HG02970 (cell line): ENCODE measurements at regions not wholly inside any gene's neighbourhood (a gene's known extent, or its start where the extent isn't known, plus 50 kb on each side); places are given as distances from the start of the nearest gene placed in this dataset.
"Not testable (repeated sequence)": the region's sequence is repeated elsewhere in the genome, so short reads cannot be mapped to it uniquely, and the experiment has no call there.

ENCODE experiments used
- ATAC-seq: cut with Tn5 transposase; IDR thresholded peaks from one replicate; pipeline ENCODE4 v1.9.1; 2021; ENCODE audit warnings: mild to moderate bottlenecking, moderate library complexity, moderate number of reproducible peaks; ENCODE audit not compliant: unreplicated experiment, low FRiP score

DNA sequence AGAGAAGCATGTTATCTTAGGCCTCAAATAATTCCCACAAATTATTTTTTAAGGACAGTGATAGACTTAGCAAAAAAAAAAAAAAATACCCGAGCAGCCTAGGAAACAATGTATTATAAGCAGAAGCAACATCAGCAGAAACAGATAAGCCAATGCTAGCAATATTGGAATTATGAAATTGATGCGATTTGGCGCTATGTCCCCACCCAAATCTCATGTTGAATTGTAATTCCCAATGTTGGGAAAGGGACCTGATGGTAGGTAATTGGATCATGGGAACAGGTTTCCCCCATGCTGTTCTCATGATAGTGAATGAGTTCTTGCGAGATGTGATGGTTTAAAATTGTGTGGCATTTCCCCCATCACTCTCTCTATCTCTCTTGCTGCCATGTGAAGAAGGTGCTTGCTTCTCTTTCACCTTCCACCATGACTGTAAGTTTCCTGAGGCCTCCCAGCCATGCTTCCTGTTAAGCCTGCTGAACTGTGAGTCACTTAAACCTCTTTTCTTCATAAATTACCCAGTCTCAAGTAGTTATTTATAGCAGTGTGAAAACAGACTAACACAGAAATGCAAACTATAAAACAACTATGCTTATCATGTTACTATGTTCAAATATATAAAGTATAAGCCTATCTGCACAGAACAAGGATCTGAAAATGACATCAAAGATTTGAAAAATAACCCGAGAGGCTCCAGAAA lies 75.6 kb upstream of the HIVEP3 start:
- no peak for ATAC-seq

DNA sequence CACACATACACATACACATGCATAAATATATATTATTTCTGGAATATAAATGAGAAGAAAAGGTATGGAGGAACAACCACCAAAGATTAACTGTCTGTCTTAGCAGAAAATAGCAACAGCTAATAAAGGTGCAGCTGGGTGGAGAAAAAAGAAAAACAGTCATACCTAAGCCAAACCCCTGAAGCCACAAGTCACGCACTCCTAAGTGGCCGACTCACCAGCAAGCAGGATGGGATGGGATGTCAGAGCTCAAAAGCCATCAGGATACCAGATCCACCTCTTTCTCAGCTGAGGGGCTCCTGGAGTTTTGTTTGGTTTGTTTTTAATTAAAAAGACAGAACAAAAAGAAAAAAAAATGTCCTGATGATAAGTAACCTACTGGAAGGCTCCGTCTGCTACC lies 64.7 kb upstream of the HIVEP3 start:
- ATAC-seq, result no peak

DNA sequence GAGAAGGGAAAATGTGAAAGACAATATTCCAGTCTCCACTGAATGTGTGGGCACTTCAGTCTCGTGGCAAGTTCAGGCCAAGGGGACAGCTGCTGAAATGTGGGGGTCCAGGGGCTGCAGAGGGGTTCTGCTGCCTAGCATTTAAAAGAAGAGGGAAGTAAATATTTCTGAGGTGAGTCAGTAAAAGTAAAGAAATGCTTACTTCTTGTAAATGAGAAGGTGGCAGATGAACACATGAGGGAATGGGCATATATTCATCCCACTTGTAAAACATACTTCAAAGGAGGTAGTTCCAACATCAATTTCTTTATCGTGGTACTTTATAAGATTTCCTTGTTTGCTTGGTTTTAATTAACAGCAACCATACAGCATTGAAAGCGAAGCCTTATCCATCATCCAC lies 63.1 kb upstream of the HIVEP3 start:
- no peak for ATAC-seq

DNA sequence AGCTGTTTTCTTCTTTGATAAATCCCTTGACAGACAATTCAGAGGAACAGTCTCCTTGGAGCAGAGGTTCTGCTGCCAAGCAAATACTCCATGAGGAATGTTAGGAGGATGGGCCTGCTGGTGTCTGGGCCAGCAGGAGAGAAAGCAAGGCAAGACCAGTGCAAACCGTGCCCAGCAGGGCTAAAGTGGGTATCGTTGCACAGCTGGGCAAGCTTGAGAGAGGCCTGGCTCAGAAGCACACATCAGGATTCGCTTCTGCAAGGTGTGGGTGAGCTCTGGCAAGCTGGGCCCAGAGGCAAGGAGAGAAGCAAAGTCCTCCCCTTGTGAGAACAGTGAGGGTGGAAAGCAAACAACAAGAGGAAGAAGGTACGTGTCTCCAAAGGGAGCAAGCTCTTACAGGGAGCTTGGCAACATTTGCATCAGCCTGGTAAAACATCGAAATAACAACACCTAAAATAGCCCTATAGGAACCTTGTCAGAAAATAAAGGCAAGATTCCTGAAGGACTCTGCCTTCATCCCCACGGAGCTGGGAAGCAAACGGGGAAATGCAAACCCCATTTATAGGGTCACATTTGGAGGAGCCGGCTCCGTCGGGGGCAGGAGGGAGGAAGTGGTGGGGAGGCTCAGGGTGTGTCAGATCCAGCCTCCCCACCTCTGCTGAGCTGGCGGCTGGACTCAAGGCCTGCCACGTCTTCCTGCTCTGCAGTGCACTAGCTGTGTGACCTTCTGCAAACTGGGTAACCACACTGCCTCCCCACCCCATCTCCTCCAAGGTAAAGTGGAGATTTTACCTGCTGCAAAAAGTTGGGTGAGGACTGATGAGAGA lies 62.3 kb upstream of the HIVEP3 start:
- no peak for ATAC-seq

DNA sequence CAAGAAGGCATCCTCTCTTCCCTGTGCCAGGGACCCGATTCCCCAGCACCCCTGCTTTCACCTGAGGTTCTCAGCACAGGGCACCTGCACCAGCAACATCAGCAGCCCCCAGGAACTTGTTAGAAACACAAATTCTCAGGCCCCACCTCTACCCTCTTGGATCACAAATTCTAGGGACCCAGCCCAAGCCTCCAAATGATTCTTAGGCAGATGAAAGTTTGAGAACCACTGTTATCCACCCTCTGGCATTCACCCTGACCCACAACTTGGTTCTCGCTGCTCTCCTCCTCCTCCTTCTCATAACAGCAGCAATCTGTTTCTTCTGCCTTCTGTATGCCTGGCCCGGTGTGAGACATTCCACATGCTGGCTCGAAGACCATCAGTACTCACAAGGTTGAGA lies 60.3 kb upstream of the HIVEP3 start:
- no peak for ATAC-seq

DNA sequence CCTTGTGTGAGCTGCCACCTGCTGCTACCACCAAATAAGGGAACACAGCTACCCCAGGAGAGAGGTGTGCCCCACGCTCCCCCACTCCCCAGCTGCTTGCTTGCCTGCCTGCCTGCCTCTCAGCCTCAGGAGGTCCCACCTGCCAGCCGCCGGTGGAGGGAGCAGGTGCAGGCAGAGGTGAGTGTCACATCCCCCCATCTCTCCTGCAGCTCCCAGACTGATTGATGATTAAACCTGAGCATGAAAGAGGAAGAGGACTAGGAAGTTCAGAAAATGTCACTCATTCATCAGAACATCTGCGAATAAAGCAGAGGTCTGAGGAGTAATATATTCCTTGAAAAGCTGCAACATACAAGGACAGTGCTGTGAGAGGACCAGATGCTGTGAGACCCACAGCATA lies 58.6 kb upstream of the HIVEP3 start:
- ATAC-seq, result no peak

DNA sequence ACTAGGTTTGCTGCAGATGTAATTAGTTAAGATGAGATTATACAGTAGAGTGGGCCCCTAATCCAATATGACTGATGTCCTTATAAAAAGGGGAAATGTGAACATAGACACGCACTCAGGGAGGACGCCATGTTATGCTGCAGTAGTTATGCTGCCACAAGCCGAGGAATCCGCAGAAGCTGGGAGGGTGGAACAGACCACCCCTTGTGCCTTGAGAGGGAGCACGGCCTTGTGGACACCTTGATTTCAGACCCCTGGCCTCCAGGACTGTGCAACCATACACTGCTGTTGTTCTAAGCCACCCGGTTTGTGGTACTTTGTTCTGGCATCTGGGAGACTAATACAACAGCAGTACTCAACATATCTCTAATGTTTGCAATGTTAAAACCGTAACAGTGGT lies 57.9 kb upstream of the HIVEP3 start:
- ATAC-seq, result no peak

DNA sequence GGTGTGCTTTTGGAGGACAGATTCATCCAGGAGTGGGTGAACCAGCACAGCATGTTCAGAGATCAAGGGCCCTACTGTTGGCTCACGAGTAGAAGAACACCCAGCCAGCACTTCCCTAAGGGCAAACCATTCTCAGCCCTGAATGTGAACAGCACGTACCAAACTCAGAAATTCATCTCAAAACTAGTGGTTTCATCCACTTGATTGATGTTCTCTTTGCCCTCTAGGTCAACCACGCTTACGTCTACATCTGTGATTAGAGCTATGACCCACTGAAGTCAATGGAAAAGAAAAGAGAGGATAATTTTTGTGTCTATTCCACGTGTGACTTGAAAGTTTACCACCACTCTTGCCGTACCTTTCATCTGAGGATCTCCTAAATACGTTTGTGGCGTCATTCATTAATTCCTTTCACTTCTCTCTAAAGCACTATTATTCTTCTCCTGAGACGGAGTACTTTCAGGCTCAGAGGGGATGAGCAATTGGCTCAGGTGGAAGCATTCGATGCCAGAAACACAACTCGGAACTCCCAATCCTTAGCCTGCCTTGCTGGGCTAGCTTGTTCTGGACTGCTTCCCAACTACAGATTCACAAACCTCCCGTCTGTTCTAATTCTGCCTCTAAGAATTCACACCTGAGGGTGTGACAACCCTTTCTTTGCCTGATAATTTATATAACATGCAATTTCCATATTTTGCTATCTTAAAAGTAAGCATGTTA lies 57.3 kb upstream of the HIVEP3 start:
- no peak for ATAC-seq

DNA sequence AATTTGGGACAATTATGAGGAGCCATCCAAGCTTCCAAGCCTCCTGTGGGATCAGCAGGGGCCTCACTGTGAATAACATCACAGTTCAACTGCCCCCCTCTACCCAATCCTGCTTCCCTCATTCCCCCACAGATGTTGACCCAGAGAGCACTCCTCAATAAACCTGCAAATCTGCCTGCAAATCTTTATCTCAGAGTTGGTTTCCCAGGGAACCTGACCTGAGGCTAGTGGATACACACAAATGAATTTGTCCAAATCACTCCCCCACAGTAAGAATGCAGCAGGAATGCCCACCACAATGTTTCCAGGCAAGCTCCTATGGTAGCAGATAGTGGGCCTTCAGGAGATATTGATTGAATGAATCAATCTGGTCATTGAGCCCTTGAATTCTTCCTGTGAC lies 56.4 kb upstream of the HIVEP3 start:
- ATAC-seq, result no peak

DNA sequence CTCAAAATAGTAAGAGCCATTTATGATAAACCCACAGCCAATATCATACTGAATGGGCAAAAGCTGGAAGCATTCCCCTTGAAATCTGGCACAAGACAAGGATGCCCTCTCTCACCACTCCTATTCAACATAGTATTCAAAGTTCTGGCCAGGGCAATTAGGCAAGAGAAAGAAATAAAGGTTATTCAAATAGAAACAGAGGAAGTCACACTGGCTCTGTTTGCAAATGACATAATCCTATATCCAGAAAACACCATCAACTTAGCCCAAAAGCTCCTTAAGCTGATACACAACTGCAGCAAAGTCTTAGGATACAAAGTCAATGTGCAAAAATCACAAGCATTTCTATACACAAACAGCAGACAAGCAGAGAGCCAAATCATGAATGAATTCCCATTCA lies 49.8 kb upstream of the HIVEP3 start:
- ATAC-seq, result not testable (repeated sequence)
